Type B pancreatic cell (in vitro differentiated cells): ENCODE measurements at regions not wholly inside any gene's neighbourhood (a gene's known extent, or its start where the extent isn't known, plus 50 kb on each side); places are given as distances from the start of the nearest gene placed in this dataset.

Experiments
- DNase-seq: peaks from one replicate; pipeline ENCODE4 v3.0.0; 2021; ENCODE audit warnings: mixed read lengths; ENCODE audit not compliant: unreplicated experiment; ENCODE audit errors: extremely low spot score
- H3K27ac Mint-ChIP-seq: 2 replicates; pipeline ENCODE4 v1.8.0; 2021; ENCODE audit warnings: mild to moderate bottlenecking, mixed read lengths
- H3K27me3 Mint-ChIP-seq: 2 replicates; pipeline ENCODE4 v1.8.0; 2021; ENCODE audit warnings: mixed read lengths
- H3K36me3 Mint-ChIP-seq: 2 replicates; pipeline ENCODE4 v1.8.0; 2021; ENCODE audit warnings: mixed read lengths
- H3K4me1 Mint-ChIP-seq: one replicate; pipeline ENCODE4 v1.8.0; 2021; ENCODE audit warnings: mixed read lengths; ENCODE audit not compliant: unreplicated experiment
- H3K4me3 Mint-ChIP-seq: 2 replicates; pipeline ENCODE4 v1.8.0; 2021; ENCODE audit warnings: mild to moderate bottlenecking, mixed read lengths
- H3K9me3 Mint-ChIP-seq: 2 replicates; pipeline ENCODE4 v1.8.0; 2021; ENCODE audit warnings: mixed read lengths
- TF ChIP-seq, protein P1 (sequence below): fragments of 200-600 bp; sonication (generic); conservative IDR thresholded peaks from 2 replicates; pipeline ENCODE4 v1.5.0; 2021; ENCODE audit warnings: antibody characterized with exemption, mild to moderate bottlenecking

DNA sequence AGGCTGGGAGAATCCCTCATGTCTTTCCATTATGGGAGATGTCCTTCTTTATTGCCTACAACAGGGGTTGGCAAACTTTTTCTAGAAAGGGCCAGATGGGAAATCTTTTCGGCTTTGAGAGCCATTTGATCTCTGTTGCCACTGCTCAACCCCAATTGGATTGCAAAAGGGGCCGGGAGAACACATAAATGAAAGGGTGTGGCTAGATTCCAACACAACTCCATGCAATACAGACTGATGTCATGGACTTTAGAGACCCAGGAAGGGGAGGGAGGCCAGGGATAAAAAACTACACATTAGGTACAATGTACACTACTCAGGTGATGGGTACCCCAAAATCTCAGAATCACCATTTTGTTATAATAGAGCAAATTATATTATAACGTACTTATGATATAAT lies 97.6 kb upstream of the SIM2 start:
- Mint-ChIP-seq H3K4me3 (no peak overlapping the region), H3K36me3 (no peaks in the 10 kb centered on the region), H3K27me3 (peaks cover 11% of the 10 kb centered on the region), H3K27ac (no peak overlapping the region), H3K4me1 (peaks cover 4% of the 10 kb centered on the region), H3K9me3 (no peaks in the 10 kb centered on the region)
- no peak for DNase-seq
- TF ChIP-seq, protein P1, sequence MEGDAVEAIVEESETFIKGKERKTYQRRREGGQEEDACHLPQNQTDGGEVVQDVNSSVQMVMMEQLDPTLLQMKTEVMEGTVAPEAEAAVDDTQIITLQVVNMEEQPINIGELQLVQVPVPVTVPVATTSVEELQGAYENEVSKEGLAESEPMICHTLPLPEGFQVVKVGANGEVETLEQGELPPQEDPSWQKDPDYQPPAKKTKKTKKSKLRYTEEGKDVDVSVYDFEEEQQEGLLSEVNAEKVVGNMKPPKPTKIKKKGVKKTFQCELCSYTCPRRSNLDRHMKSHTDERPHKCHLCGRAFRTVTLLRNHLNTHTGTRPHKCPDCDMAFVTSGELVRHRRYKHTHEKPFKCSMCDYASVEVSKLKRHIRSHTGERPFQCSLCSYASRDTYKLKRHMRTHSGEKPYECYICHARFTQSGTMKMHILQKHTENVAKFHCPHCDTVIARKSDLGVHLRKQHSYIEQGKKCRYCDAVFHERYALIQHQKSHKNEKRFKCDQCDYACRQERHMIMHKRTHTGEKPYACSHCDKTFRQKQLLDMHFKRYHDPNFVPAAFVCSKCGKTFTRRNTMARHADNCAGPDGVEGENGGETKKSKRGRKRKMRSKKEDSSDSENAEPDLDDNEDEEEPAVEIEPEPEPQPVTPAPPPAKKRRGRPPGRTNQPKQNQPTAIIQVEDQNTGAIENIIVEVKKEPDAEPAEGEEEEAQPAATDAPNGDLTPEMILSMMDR: no peak

DNA sequence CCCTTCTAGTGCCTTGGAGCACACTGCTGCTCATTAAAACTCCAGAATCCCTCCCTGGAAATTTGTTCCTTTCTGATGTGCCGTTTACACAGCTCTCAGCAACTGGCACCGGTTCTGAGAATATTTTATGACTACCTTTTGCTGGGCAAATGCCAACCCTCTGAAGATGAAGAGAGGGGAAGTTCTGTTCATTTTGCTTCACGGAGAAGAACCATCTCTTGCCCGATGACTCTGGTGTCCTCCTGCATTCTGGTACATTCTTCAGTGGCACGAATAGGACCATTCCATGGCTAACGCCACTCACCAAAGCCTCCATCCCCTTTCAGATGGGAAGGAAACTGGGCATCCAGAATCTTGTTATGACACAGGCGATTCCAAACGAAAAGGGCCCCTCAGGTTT lies 96.2 kb upstream of the SIM2 start:
- H3K4me3 Mint-ChIP-seq: no peak overlapping the region
- peaks cover 5% of the 10 kb centered on the region for H3K9me3 Mint-ChIP-seq
- peaks cover 7% of the 10 kb centered on the region for H3K27me3 Mint-ChIP-seq
- peaks cover 12% of the 10 kb centered on the region for H3K4me1 Mint-ChIP-seq
- DNase-seq: no peak
- H3K27ac Mint-ChIP-seq: no peak overlapping the region
- H3K36me3 Mint-ChIP-seq: no peaks in the 10 kb centered on the region
- TF ChIP-seq, protein P1: no peak

- no peak overlapping the region for H3K27ac Mint-ChIP-seq
- no peaks in the 10 kb centered on the region for H3K36me3 Mint-ChIP-seq
- peaks cover 4% of the 10 kb centered on the region for H3K27me3 Mint-ChIP-seq
- H3K4me3 Mint-ChIP-seq: no peak overlapping the region
- TF ChIP-seq, protein P1: no peak
- no peak for DNase-seq
- H3K9me3 Mint-ChIP-seq: peaks cover 5% of the 10 kb centered on the region
- peaks cover 14% of the 10 kb centered on the region for H3K4me1 Mint-ChIP-seq
These were observed 95.7 kb upstream of the SIM2 start for GRCh38 chr21:36603221-36603620.

DNA sequence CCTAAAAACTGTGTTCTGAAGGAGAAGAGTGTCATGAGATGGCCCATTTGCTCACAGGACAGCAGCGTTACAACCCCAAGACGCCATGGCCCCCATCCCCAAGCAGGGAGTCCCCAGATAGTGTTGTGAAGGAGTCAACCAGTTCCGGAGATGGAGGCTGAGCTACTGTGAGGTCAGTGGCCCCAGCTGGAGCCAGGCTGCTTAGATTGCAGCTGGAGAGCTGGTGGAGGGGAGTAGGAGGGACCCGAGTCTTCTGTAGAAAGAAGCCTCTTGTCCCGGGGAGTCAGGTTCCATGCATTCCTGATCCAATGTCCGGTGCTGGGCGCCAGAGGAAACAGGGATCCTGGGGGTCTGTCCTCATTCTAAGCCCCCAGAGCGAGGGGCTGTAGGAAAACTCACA lies 93.5 kb upstream of the SIM2 start:
- H3K4me3 Mint-ChIP-seq: no peak overlapping the region
- H3K9me3 Mint-ChIP-seq: peaks cover 9% of the 10 kb centered on the region
- H3K27me3 Mint-ChIP-seq: peaks cover 7% of the 10 kb centered on the region
- H3K36me3 Mint-ChIP-seq: no peaks in the 10 kb centered on the region
- no peak for DNase-seq
- TF ChIP-seq, protein P1: no peak
- H3K4me1 Mint-ChIP-seq: peaks cover 14% of the 10 kb centered on the region
- H3K27ac Mint-ChIP-seq: no peak overlapping the region

DNA sequence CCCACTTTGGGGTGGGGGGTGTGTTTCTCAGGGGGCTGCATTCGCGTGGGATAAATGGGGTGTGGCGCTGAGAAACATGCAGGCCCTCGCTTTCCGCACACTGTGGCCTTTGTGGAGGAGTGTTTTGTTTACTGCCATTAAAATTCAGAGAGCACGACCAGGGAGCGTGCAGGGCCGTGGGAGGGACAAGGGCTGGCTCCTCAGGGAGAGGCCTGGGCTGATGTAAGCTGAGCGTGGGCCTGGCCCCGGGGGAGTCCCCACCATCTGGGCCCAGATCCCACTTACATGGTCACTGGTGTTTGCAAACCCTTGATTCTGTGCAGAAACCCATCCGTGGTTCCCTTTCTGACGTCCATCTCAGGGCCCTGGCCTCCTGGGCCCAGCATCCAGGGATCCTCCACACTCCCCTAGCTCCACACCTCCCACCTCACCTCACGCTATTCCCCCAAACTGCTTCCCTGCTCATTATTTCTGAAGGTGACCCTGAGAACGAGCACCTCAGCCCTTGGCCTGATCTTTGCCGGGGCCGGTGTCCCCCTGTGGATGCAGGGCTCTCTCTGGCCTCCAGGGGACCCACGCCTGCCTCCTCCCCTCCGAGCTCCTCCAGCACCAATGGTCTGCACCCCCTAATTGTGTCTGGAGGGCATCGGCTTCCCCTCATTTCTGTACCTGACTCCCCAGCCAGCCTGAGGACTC lies 92.5 kb upstream of the SIM2 start:
- H3K4me3 Mint-ChIP-seq: no peak overlapping the region
- no peaks in the 10 kb centered on the region for H3K36me3 Mint-ChIP-seq
- no peak overlapping the region for H3K27ac Mint-ChIP-seq
- peaks cover 14% of the 10 kb centered on the region for H3K4me1 Mint-ChIP-seq
- peaks cover 7% of the 10 kb centered on the region for H3K27me3 Mint-ChIP-seq
- TF ChIP-seq, protein P1: no peak
- no peak for DNase-seq
- peaks cover 12% of the 10 kb centered on the region for H3K9me3 Mint-ChIP-seq

- H3K36me3 Mint-ChIP-seq: no peaks in the 10 kb centered on the region
- H3K27me3 Mint-ChIP-seq: peaks cover 7% of the 10 kb centered on the region
- H3K9me3 Mint-ChIP-seq: peaks cover 12% of the 10 kb centered on the region
- no peak overlapping the region for H3K4me3 Mint-ChIP-seq
- TF ChIP-seq, protein P1: no peak
- H3K27ac Mint-ChIP-seq: no peak overlapping the region
- DNase-seq: no peak
- H3K4me1 Mint-ChIP-seq: peaks cover 14% of the 10 kb centered on the region
These were observed 92.0 kb upstream of the SIM2 start for GRCh38 chr21:36606983-36607325.
